GM19463 (cell line): ENCODE measurements at regions not wholly inside any gene's neighbourhood (a gene's known extent, or its start where the extent isn't known, plus 50 kb on each side); places are given as distances from the start of the nearest gene placed in this dataset.

Experiments
- ATAC-seq: cut with Tn5 transposase; IDR thresholded peaks from one replicate; pipeline ENCODE4 v1.9.1; 2021; ENCODE audit warnings: mild to moderate bottlenecking, moderate library complexity; ENCODE audit not compliant: unreplicated experiment

DNA sequence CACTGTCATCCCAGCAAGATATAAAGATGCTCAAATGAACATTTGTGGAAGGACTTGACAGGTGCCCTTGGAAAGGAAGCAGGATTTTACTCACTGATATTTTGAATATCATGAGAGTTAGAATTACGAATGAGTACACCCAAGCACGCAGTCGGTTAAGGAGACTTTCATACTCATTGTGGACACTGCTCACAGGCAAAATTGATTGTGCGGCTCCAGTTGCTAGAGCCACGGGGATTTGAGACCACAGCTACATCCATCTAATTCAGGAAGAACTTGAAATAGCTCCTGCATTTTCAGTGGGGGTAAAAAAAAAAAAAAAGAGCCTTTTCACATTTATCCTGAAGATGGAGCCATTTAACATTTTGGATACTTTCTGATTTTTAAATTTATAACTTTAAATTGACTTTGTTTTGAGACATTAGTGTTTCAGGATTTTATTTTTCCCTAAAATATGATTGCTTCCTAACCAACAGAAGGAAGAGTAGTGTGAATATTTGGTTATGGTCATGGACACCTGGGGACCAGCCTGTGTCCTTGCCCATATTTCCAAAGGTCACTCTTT lies 1080.1 kb upstream of the EEF2KMT start:
- ATAC-seq: no peak

DNA sequence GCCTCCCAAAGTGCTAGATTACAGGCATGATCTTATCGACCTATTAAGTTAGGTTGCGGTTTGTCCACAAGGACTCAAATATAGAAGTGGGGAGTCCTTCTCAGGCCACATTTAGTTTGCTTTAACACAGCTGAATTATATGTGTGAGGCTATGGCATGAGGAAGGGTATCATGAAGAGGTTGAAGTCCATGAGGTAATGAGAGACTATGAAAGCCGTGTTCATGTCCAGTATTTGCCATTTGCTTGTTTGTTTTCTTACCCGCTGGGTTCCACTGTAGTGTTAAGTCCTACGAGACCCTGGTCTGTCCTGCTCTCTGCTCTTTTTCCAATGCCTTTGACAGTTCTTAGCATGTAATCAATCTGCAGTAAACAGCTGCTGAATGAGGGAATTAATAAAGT lies 1072.4 kb upstream of the EEF2KMT start:
- ATAC-seq: no peak

DNA sequence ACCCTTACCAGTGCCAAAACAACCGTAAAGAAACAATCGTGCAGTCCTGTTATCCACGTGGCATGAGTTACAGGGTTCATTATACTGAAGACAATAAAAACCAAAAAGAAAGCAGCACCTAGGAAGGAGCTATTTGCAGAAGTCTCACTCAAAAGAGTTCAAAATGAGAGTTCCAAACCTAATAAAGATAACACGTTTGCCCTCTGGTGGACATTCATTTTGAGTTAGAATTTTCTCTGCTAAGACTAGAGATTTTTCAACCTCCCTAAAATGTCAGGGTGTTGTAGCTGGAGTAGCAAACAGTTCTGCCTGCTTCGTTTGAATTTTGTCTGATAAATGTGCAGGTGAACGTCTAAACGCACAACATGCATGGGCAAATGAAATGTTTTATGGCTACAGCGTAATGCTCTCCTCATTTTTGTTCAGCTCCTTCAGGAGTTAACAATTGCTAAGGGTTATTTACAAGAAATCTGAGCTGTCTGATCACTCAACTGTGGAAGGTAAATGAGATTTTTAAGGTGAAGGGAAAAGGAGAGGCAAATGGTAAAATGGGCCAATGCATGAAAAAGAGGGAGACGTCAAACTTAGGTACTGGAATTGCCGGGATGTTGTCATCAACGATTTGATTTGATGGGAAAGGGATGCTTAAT lies 1067.9 kb upstream of the EEF2KMT start:
- no peak for ATAC-seq

DNA sequence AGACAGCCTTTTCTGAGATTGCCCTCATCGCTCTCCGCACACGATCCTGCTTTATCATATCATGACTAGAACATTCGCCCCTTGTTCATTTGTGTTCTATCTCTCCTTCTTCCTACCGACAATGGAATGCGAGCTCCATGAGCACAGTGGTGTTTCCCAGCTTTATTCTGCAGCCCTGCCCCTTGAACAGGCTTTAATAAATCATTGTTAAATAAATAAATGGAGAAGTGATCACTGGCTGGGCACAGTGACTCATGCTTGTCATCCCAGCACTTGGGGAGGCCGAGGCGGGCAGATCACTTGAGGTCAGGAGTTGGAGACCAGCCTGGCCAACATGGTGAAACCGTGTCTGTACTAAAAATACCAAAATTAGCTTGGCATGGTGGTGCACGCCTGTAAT lies 1063.3 kb upstream of the EEF2KMT start:
- no peak for ATAC-seq

DNA sequence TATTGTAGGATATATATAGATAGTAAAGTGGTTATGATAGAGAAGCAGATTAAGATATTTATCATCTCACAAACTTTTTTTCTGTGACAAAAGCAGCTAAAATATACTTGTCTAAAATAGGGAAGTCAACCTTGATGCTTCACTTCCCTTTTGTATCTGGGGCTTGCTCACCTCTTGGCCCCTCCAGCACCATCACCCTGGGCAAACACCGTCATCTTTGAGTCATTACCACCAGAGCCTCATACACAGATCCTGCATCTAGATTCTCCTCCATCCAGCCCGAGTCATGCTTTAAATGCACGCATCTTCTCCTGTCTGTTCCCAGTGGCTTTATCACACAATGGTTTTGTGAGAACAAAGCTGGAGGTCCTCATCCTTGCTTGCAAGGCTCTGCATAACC lies 1062.7 kb upstream of the EEF2KMT start:
- ATAC-seq: no peak

DNA sequence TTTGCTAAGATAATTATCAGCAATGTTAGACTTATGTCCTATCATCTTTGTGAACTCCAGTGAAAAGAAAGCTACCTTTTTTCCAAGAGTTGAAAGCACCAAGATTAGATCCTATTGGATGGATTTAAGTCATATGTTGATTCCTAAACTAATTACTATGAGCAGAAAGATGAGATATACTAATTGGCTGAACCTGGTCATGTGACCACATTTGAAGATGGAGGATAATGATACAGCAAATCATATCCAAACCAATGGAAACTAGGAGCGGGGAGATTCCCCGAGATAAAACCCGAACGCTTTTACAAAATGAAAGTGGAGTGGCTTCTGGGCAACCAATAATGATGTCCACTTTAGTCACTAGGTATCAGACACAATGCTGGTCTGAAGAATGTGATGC lies 1060.2 kb upstream of the EEF2KMT start:
- no peak for ATAC-seq

DNA sequence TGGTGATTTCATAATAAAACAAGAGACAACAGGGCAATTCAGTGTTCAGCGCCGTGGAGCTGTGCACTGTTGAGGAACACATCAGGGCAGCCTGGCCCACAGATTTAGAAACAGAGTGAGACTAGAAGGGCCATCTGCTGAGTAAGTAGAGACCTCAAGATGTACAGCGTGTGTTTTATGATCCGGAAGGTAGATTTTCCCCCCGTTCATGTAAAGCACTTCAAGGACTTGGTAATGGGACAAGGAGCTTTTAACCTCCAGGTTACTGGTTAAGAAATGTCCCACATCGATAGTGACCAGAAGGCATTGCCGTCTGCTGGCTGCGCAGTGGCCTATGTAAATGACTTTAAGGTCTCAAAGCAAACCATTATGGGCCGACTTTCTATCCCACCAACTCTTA lies 1057.7 kb upstream of the EEF2KMT start:
- ATAC-seq: no peak

DNA sequence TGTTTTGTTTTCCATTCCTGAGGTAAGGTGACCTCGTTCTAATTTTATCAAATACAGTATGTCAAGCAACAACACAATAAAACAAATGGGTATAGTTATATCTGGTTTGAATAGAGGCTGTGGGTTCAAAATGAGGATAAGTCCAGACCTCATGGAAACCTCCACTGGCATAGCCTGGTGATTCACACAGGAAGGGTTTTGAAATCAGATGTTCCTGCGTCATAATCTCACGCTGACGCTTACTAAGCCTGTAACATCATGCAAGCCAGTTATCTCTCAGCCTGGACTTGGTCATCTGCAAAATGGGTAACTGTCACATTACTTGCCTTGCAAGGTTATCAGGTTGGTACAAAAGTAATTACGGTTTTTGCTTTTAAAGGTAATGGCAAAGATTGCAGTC lies 1056.3 kb upstream of the EEF2KMT start:
- ATAC-seq: no peak

DNA sequence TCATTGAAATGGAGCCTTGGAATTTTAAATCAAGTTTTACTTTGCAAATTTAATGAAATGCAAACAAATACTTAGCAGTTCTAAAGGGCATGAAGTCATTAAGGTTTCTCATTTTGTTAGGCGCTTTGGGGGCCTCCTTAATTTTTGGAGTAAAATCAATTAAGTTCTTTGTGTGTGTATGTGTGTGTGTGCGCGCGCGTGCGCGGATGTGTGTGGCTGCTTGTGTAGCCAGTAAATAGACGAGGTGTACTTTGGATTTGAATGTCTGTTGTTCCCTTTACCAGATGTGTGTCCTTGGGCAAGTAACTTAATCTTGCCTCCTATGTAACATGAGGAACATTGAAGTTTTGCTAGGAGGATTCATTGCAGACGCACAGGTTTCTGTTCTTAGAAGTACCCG lies 1051.4 kb upstream of the EEF2KMT start:
- ATAC-seq: no peak

DNA sequence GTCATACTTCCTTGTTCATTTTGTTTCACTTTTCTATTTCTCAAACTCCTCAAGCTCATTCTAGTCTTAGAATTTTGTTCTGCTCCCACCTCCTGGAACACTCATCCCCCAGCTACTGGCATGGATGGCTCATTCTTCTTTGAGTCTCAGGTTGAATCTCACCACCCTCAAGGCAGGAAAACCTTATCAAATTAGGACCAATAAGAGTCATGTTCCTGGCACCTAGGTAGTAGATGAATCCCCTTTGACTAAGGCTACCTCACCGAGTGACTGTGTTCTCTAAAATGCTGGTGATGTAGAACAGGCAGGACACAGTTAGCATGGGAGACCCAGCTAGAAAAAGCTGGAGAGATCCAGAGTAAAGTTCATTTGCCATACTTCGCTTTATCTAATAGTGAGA lies 1050.8 kb upstream of the EEF2KMT start:
- ATAC-seq: no peak

DNA sequence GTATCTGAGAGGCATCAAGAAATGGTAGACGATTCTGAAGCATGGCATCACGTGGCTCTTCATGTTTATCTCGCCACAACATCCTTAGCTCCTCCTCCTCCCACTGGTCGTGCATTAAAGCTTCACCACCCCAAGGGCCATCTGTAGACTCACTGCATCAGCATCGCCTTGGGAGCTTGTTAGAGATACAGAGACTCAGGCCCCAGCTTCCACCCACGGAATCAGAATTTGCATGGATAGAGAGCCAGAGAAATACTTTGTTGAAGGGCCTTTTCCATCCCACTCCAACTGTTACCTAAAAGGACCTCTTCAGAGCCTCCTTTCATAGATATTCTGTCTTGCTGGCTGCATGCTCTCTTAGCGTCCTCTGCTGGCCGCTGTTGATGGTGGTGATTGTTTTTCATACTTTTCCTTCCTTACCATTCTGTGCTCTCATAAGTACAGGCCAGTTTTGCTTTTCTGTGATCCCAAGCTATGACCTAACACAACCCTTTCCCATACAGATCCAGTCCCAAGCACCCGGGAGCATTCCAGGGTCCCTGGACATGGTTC lies 1049.4 kb upstream of the EEF2KMT start:
- ATAC-seq: no peak

DNA sequence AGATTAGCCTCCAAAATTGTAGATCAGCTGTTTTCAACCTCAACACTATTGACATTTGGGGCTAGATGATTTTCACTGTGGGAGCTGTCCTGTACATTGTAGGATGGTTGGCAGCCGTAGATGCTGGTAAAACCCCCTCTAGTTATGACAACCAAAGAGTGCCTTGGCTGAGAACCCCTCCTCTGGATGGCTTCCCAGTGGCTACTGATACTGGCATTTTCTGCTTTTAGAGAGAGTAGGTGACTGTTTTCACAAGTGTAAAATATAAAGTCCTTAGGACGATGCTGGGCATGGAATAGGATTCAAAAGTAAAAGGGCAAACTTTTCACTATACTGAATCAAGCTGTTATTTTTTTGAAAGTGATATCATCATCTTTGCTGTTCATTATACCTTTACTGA lies 1048.8 kb upstream of the EEF2KMT start:
- ATAC-seq: no peak

DNA sequence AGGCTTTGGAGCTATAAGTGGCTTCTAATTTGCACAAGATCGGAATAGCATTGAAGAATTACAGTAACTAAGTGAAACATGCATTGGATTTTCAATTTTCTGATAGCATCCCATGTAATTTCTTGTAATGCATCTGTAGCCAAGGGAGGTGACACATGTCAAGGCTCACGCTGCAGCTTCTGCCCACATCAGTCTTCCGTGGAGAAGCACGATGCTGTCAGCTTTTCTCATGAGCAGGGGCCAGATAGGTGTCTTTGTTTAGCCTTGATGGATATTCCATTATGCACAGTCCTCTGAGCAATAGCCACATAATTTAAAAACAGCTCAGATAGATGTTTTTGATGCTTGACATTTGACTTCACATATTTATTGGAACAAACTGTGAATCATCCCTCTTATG lies 1046.9 kb upstream of the EEF2KMT start:
- no peak for ATAC-seq

DNA sequence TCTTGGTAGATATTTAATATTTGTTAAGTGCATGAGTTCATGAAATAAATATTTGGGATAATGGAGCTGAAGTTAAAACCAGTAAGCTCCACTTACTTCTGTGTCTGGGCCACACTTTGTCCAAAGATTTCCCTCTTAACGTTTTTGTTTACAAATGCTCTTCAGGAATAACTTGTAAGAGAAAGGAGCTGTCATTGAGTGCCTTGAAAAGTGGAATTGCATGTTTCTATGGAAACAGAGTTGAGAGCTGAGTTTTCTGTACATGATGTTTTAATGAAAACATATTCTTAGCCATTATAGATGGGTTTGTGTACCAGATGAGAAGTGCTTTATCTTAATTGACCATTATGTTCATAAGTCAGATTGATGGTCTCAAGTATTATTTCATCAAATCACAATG lies 1045.4 kb upstream of the EEF2KMT start:
- ATAC-seq: no peak

DNA sequence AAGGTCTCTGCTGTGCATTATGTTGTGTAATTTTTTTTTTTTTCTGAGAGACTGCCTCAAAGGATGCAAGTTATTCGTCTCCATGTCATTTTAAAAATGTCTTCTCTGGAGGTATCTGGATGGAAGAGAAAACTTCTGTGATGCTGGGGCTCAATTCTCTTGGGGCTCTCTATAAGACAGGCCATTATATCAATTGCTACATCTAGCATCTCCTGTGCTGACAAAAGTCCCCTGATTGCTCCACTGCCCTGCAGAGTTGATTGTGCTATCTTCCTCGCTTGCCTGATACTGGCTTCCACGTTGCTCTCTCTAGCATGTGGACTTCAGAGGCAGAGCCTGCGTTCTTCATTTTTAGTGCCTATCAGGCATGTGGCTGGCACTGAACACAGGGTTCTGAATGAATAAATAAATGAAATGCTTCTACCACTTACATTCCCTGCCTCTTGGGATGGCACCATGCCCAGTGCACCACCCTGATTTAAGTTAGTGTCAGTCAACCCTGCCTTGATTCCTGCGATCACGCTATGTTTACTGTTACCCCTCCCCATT lies 1035.5 kb upstream of the EEF2KMT start:
- ATAC-seq: no peak

DNA sequence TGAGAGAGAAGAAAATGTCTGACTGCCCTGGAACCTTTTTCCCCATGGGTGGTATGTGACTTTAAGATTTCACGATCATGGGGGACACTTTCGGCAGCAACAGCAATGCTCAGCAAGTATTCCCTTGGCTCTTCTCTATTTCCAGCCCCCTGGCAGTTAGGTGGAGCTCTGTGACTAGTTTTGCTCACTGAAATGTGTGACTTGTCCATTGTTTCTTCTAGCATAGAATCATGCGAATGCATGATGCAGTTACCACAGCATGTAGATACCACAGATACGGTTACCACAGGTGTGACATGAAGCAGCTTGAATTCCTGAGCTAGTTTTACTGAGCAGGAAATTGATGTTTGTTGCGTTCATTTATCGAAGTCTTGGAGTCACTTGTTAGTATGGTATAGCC lies 1034.5 kb upstream of the EEF2KMT start:
- ATAC-seq: no peak

DNA sequence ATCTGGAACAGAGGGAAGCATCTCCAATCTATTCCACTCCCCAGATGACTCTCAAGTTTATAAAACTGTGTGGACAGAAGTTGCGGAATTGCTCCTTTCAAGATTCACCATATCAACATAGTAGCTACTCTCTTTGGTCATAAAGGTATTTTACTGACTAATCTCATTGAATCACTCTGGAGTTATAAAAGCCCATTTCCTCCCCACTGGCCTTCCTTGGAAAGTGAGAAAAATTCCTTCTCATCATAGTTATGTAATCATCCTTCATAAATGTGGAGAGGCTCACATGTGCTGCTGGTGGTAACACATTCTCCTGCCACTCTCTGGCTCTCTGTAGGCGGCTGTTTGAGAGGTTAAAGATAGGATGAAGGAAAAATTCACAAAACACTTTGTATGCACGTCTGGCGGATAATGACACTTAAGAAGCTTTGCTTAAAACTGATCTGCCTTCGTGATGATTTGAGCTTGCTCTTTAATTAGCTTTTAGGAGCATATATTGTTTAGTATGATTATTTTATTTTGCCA lies 1034.0 kb upstream of the EEF2KMT start:
- ATAC-seq: no peak

DNA sequence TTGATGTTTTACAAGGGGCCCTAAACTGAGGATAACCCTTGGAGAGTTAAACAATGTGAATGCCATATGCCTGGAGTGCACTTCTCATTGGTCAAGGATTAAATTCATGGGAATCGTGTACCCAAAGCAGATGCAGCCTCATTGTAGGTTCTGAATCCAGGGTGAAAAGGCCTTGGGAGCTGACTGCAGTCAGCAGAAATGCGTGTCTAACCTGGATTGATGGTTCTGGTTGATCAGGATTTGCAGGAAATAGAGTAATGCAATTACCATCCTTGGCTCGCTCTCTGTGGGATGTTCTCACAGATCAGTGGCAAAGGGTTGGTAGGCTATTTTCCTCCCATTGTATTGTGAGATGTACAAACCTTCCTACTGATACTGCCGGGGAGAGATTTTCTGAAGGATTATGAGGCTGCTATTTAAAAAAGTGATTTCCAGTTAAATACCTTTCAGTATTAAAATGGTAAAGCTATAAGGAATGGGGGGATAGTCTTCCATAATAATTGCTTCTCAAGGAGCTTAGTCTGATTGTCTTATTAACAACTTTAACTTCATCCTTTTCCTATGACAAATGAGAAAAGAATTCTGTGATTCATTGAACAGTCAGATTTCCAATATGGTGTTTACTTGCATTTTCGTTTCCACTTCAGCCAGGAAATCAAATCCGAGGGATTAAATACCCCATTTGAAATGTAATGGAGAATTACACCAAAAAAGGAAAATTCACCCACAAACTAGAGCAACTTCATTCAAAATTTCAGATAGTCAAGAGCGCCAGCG lies 1028.1 kb upstream of the EEF2KMT start:
- no peak for ATAC-seq

DNA sequence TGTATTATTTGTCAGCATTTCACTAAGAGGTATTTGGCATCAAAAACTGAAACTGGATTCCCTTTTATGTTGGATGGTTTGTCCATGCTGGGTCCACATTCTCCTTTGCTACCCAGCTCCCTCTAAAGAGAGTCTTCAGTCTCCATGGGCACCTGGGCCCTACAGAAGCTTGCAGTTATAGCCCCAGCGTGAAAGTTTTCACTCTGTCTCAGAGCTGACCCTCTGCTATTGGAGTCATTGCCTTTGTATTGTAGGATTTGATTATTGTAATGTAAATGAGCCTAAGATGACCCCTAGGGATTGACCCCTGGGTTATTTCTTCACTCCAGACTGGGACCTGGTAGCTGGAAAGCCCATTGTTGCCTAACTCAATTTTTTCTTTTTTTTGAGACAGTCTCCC lies 1026.5 kb upstream of the EEF2KMT start:
- no peak for ATAC-seq

DNA sequence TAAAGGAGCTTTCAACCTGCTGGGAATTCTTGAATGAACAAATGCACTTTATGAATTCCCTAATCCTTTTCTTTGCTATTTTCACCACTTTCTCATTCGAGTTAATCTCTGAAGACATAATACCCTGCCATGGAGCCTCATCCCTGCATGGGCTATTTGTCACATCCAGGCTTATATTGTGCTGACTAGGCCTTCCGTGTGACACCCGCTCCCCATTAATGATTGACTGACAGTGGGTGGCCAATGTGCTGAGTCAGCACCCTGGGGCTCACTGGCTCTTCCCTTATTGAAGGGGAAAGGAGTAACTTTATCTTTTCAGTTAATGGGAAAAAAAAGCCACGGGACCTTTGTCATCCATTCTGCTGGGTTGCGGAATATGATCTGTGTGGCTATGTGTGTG lies 1024.8 kb upstream of the EEF2KMT start:
- no peak for ATAC-seq

DNA sequence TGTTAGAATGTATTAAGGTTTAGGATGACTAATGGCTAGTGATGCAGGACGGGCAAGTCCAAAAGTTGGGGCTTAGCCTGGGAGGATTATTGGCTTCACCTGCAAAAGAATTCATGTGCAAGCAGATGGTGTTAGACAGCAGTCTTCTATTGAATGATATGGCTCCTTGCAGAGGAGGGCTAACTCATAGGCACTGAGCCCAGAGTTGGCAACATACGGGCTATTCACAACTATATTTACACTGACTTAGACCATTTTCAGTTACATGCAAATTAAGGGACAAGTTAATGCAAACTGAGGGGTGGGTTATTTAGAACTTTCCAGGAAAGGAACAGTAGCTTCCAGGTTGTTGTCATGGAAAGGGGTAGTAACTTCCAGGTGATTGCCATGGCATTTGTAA lies 1017.1 kb upstream of the EEF2KMT start:
- no peak for ATAC-seq

DNA sequence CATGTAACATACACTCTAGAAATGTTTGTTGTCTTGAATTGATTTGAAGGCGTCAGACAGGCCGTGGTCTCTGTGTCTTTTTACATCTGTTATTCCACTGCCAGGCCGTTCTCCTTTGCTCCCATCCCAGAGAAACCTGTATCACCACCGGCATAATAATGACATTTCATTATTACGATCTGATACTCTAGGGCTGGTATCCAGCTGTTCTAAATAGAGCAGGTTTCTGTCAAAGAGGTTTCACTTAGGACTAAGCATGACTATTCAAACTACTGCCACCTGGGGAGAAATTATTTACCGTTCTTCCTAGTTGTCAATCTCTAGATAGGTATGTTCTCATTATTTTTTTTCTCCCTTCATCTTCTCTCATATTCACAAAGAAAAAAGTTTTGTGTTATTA lies 1016.2 kb upstream of the EEF2KMT start:
- no peak for ATAC-seq
